DOHH2 (cell line): ENCODE measurements at regions not wholly inside any gene's neighbourhood (a gene's known extent, or its start where the extent isn't known, plus 50 kb on each side); places are given as distances from the start of the nearest gene placed in this dataset.

Source experiments
- H3F3A ChIP-seq: fragments of 200-600 bp; sonication (generic), shearing (Covaris generic); 2 replicates; pipeline ENCODE4 v1.6.0; 2016; ENCODE audit warnings: antibody characterized with exemption, mild to moderate bottlenecking; ENCODE audit not compliant: control insufficient read depth, insufficient read depth
- H3K27ac ChIP-seq: fragments of 200-600 bp; sonication (generic); 2 replicates; pipeline ENCODE4 v1.5.1; 2014; ENCODE audit warnings: low read depth, mild to moderate bottlenecking, low read length, moderate library complexity
- H3K27me3 ChIP-seq: fragments of 200-600 bp; sonication (generic); 2 replicates; pipeline ENCODE4 v1.6.1; 2014; ENCODE audit warnings: mild to moderate bottlenecking, low read length, mixed read lengths; ENCODE audit not compliant: control insufficient read depth
- H3K36me3 ChIP-seq: fragments of 200-600 bp; sonication (generic); 2 replicates; pipeline ENCODE4 v1.6.1; 2014; ENCODE audit warnings: mild to moderate bottlenecking, low read length, moderate library complexity, mixed read lengths; ENCODE audit not compliant: control insufficient read depth
- H3K4me1 ChIP-seq: fragments of 200-600 bp; sonication (generic); 2 replicates; pipeline ENCODE4 v1.6.1; 2014; ENCODE audit warnings: mild to moderate bottlenecking, low read length, mixed read lengths; ENCODE audit not compliant: control insufficient read depth
- H3K4me2 ChIP-seq: fragments of 200-600 bp; sonication (generic); 2 replicates; pipeline ENCODE4 v1.6.0; 2014; ENCODE audit warnings: mild to moderate bottlenecking, low read length, moderate library complexity
- H3K4me3 ChIP-seq: fragments of 200-600 bp; sonication (generic); 2 replicates; pipeline ENCODE4 v1.5.1; 2014; ENCODE audit warnings: mild to moderate bottlenecking, low read length, mixed read lengths
- H3K79me2 ChIP-seq: fragments of 200-600 bp; sonication (generic); 2 replicates; pipeline ENCODE4 v1.6.1; 2014; ENCODE audit warnings: mild to moderate bottlenecking, low read length, mixed read lengths; ENCODE audit not compliant: control insufficient read depth
- H3K9me2 ChIP-seq: fragments of 200-600 bp; sonication (generic); replicated peaks from 2 replicates; pipeline ENCODE4 v1.6.1; 2014; ENCODE audit warnings: mild to moderate bottlenecking, low read length, mixed read lengths; ENCODE audit not compliant: control insufficient read depth
- H3K9me3 ChIP-seq: fragments of 200-600 bp; sonication (generic); 2 replicates; pipeline ENCODE4 v1.6.1; 2014; ENCODE audit warnings: antibody characterized with exemption, low read length, mixed read lengths; ENCODE audit not compliant: control insufficient read depth, insufficient read depth
- H4K20me1 ChIP-seq: fragments of 200-600 bp; sonication (generic); 2 replicates; pipeline ENCODE4 v1.6.0; 2014; ENCODE audit warnings: low read depth, mild to moderate bottlenecking, antibody characterized with exemption, low read length, moderate library complexity; ENCODE audit not compliant: control insufficient read depth, insufficient read depth
- CTCF ChIP-seq: fragments of 200-600 bp; sonication (generic); IDR thresholded peaks from one replicate; pipeline ENCODE4 v1.5.1; 2014; ENCODE audit warnings: antibody characterized with exemption, mild to moderate bottlenecking, low read depth, low read length; ENCODE audit not compliant: poor library complexity, severe bottlenecking
- EZH2phosphoT487 ChIP-seq: fragments of 200-600 bp; sonication (generic); IDR thresholded peaks from 2 replicates; pipeline ENCODE4 v1.6.1; 2017; ENCODE audit warnings: borderline replicate concordance, mild to moderate bottlenecking, antibody characterized with exemption, low read length, moderate library complexity, mixed read lengths

- H3K9me3 ChIP-seq: no peaks in the 10 kb centered on the region
- H3K4me1 ChIP-seq: no peaks in the 10 kb centered on the region
- H4K20me1 ChIP-seq: no peaks in the 10 kb centered on the region
- H3F3A ChIP-seq: no peaks in the 10 kb centered on the region; the same call in 1 of the 2 replicates
- no peak overlapping the region for H3K27ac ChIP-seq
- no peaks in the 10 kb centered on the region for H3K9me2 ChIP-seq
- H3K4me3 ChIP-seq: no peak overlapping the region
- H3K27me3 ChIP-seq: no peaks in the 10 kb centered on the region
- H3K36me3 ChIP-seq: no peaks in the 10 kb centered on the region
- H3K79me2 ChIP-seq: no peaks in the 10 kb centered on the region
- TF ChIP-seq CTCF: no peak
- TF ChIP-seq EZH2phosphoT487: no peak
- no peak overlapping the region for H3K4me2 ChIP-seq
Measured at GRCh38 chr4:115790812-115791211, 677.4 kb upstream of the NDST4 start.

DNA sequence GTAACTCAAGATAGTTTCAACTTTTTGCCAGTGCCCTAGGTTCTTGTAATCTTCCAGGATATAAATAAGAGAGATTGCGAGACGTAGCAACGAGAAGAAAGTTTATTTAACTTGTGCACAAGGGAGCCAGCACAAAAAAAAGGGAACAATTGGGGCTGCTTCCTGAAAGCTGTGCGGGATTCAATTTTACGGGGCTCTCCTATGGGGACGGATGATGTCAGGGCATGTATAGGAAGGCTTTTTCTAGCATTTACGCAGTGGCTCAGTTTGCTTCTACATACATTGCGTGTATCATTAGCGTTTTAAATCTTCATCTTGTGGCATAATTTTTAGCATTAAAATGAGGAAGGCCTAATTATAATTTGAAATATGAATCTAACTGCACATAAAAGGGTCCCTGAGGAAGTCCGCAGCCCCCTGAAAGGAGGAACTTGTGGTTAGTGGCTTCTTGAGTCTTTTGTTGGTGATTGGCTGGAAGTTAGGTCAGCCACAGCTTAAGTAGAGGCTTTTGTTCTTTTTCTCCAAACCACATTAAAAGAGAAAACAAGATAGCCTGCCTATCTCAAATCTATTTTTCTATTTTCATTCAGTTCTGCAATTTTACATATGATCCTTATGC is 668.2 kb upstream of the NDST4 start:
- peak overlapping the region; percentile 56 for H3K4me2 ChIP-seq
- peak overlapping the region; percentile 95 for H3K27ac ChIP-seq
- H3K9me3 ChIP-seq: peaks cover 33% of the 10 kb centered on the region
- no peaks in the 10 kb centered on the region for H3K9me2 ChIP-seq
- H3F3A ChIP-seq: peaks cover 27% of the 10 kb centered on the region
- H4K20me1 ChIP-seq: no peaks in the 10 kb centered on the region
- H3K36me3 ChIP-seq: peaks cover 37% of the 10 kb centered on the region
- no peaks in the 10 kb centered on the region for H3K27me3 ChIP-seq
- peak overlapping the region; percentile 52 for H3K4me3 ChIP-seq
- H3K79me2 ChIP-seq: no peaks in the 10 kb centered on the region
- TF ChIP-seq CTCF (no peak), EZH2phosphoT487 (no peak)
- H3K4me1 ChIP-seq: peaks cover 60% of the 10 kb centered on the region

DNA sequence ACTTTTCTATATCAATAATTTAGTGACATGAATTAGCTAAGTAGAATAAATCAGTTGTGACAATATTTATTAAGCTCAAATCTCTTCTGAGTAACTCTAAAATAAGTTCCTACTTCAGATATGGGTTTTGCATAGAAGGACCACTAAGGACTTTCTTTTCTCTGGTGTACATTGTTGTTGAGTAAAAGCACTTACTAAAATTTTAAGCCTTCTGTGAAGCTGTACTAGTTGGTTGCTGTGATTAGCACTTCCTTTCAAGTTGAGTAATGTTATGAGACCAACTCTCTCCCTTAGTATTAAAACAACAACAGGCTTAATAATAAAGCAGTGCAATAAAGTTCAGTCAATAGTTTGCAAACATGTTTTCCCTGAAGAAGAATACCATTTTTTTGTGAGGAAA is 667.4 kb upstream of the NDST4 start:
- Histone ChIP-seq H3K27me3 (no peaks in the 10 kb centered on the region), H3K27ac (peak overlapping the region; percentile 95), H3K9me2 (no peaks in the 10 kb centered on the region), H3K79me2 (no peaks in the 10 kb centered on the region), H4K20me1 (no peaks in the 10 kb centered on the region), H3K4me2 (peak overlapping the region; percentile 56), H3F3A (peaks cover 27% of the 10 kb centered on the region), H3K4me1 (peaks cover 60% of the 10 kb centered on the region), H3K4me3 (peak overlapping the region; percentile 52), H3K36me3 (peaks cover 37% of the 10 kb centered on the region), H3K9me3 (peaks cover 33% of the 10 kb centered on the region)
- no peak for TF ChIP-seq EZH2phosphoT487
- TF ChIP-seq CTCF: no peak
